ENCODE measurements at regions not wholly inside any gene's neighbourhood (a gene's known extent, or its start where the extent isn't known, plus 50 kb on each side); places are given as distances from the start of the nearest gene placed in this dataset.

DNA sequence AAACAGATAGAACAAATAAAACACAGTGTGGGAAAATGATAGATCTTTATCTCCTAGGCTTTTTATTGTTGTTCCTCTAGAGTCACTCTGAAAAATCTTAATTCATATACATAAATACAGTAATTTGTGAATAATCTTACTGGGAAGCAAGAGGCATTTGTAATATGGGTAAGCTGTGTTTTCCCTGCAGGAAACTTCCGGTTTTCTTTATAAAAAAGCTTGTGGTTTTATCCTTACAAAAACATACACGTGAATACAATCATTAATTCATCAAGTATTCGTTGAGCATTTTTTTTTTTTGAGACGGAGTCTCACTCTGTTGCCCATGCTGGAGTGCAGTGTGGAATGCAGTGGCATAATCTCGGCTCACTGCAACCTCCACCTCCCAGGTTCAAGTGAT is 1312.8 kb upstream of the ZEB2 start:
- DNase-seq (ENCODE audit: extremely low read depth, low read depth), result no peak
- TF ChIP-seq CTCF (IDR thresholded peaks at IDR 0.05; ENCODE audit: low read depth, low read length, missing control alignments), result no peak
- H3K4me3 ChIP-seq (replicated peaks; ENCODE audit: low read depth, low read length), result no peak overlapping the region

DNA sequence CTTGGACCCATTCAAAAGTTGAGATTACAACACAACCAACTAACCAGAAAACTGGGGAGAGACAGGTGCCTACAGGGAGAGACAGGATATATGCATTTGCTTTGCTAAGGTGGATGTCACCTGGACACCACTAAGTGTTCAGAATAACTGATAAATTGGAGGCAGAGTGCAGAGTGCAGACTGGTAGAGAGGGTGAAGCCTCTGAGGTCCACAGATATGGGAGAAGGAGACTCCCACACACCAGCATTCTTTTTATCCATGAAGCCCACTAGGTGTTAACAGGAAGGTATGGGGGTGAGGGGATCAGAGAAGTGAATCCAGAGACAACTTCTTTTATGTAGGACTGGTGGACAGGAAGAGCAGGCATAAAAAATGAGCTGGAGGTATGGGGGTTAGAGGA is 1310.0 kb upstream of the ZEB2 start:
- no peak for DNase-seq (ENCODE audit: extremely low read depth, low read depth)
- no peak for TF ChIP-seq CTCF (IDR thresholded peaks at IDR 0.05; ENCODE audit: low read depth, low read length, missing control alignments)
- H3K4me3 ChIP-seq (replicated peaks; ENCODE audit: low read depth, low read length), result no peak overlapping the region

- H3K4me3 ChIP-seq (replicated peaks; ENCODE audit: low read depth, low read length), result no peak overlapping the region
- no peak for TF ChIP-seq CTCF (IDR thresholded peaks at IDR 0.05; ENCODE audit: low read depth, low read length, missing control alignments)
- no peak for DNase-seq (ENCODE audit: extremely low read depth, low read depth)
Measured at GRCh38 chr2:145827235-145827634, 1307.3 kb upstream of the ZEB2 start.

- TF ChIP-seq CTCF (IDR thresholded peaks at IDR 0.05; ENCODE audit: low read depth, low read length, missing control alignments), result no peak
- no peak for DNase-seq (ENCODE audit: extremely low read depth, low read depth)
- no peak overlapping the region for H3K4me3 ChIP-seq (replicated peaks; ENCODE audit: low read depth, low read length)
Measured at GRCh38 chr2:145824384-145824783, 1304.5 kb upstream of the ZEB2 start.

GRCh38 chr2:145822892-145823534 is 1303.1 kb upstream of the ZEB2 start:
- no peak for TF ChIP-seq CTCF (IDR thresholded peaks at IDR 0.05; ENCODE audit: low read depth, low read length, missing control alignments)
- no peak for DNase-seq (ENCODE audit: extremely low read depth, low read depth)
- H3K4me3 ChIP-seq (replicated peaks; ENCODE audit: low read depth, low read length), result no peak overlapping the region

- no peak overlapping the region for H3K4me3 ChIP-seq (replicated peaks; ENCODE audit: low read depth, low read length)
- DNase-seq (ENCODE audit: extremely low read depth, low read depth), result no peak
- TF ChIP-seq CTCF (IDR thresholded peaks at IDR 0.05; ENCODE audit: low read depth, low read length, missing control alignments), result no peak
Measured at GRCh38 chr2:145820651-145821050, 1300.7 kb upstream of the ZEB2 start.

Measured in HFF-Myc (cell line).